ENCODE measurements at regions not wholly inside any gene's neighbourhood (a gene's known extent, or its start where the extent isn't known, plus 50 kb on each side); places are given as distances from the start of the nearest gene placed in this dataset.

- no peak for DNase-seq
- no peak for ATAC-seq
Measured at GRCh38 chr1:3954170-3955169, 54.4 kb upstream of the C1orf174 start.

GRCh38 chr1:3955196-3955772 is 55.2 kb upstream of the C1orf174 start:
- ATAC-seq = no peak
- no peak for DNase-seq

DNA sequence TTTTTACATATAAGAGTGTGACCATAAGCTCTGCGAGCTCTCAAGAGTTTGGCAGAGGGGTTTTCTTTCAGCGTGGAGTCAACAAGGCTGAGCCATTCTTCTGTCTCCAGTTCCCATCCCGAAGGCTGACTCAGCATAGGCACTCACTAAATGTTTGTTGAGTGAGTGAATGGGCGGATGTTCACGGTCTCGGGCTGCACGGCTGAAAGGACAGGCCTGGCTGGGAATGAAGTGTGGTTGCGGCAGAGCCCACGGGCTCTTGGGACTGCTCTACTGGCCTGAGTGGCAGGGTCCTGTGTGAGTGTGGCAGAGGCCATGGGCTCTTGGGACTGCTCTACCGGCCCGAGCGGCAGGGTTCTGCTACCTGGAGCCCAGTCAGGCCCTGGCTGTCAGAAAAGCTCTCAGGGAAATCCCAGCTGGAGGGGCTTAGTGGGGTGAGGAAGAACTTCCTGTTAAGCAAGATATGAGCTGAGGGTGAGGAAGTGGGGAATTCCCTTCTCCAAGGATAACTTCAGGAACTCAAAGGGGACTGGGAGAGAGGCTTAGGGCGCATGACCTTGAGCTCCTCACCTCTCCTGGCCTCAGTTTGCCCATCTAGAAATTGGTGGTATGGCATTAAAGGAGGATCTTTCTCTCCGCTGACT is 56.6 kb upstream of the C1orf174 start:
- ATAC-seq = no peak
- no peak for DNase-seq

DNA sequence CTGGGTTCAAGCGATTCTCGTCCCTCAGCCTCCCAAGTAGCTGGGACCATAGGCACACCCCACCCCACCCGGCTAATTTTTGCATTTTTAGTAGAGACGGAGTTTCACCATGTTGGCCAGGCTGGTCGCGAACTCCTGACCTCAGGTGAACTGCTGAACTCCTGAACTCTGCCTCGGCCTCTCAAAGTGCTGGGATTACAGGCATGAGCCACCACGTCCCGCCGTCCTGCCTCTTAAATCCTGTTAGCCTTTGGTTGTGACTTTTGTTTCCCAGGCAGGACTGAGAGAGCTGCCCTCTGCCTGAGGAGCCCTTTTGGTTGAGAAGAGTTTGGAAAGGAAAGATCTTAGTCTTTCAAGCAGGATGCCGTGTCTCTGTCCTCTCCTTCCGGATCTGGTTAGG is 59.3 kb upstream of the C1orf174 start:
- ATAC-seq (no peak), DNase-seq (no peak)

DNA sequence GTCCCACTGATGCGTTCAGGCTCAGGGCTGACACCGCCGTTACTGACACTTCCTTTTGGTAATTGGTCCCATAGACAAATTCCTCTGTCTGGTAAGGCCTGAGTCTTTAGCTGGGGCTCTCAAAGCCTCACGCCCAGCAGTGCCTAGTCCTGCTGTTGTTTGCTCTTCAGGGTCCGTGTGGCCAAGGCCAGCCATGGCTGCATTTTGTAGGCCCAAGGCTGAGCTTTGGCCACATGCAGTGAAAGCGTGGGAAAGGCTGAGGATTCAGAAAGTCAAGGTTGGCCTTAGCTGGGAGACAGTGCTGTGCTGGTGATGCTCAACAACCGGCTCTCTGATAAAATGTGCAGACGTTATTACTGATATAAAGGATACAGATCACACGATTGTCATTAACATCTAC is 63.5 kb upstream of the C1orf174 start:
- ATAC-seq = no peak
- DNase-seq = no peak

- DNase-seq (no peak), ATAC-seq (no peak)
Measured at GRCh38 chr1:3965693-3966092, 65.6 kb upstream of the C1orf174 start.

GRCh38 chr1:3968851-3969250 is 68.8 kb upstream of the C1orf174 start:
- DNase-seq (no peak), ATAC-seq (no peak)

GRCh38 chr1:3971981-3972380 is 71.9 kb upstream of the C1orf174 start:
- DNase-seq (no peak), ATAC-seq (no peak)

DNA sequence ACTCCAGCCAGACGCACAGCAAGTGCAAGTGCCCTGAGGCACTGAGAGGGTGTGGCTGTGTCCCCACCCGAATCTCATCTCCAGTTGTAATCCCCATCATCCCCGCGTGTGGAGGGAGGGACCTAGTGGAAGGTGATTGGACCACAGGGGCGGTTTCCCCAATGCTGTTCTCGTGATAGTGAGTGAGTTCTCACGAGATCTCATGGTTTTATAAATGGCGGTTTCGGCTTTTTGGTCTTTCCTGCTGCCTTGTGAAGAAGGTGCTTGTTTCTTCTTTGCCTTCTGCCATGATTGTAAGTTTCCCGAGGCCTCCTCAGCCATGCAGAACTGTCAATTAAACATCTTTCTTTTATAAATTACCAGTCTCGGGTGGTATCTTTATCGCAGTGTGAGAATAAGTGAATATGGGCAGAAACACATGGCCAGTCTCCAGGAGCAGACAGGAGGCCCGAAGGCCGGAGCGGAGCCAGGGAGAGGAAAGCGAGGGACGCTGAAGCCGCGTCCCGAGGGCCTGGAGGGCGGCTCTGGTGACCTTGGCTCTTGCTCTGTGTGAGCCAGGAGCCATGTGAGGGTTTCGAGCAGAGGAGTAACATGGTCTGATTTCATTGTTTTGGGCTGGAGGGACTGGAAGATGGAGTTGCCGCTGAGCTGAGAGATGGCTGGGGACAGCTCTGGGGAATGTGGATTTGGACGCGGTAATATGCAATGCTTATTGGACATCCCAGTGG is 76.0 kb upstream of the C1orf174 start:
- DNase-seq (no peak), ATAC-seq (no peak)

GRCh38 chr1:3976821-3977220 is 76.7 kb upstream of the C1orf174 start:
- DNase-seq (no peak), ATAC-seq (no peak)

GRCh38 chr1:3978196-3978989 is 78.3 kb upstream of the C1orf174 start:
- no peak for DNase-seq
- ATAC-seq = no peak

DNA sequence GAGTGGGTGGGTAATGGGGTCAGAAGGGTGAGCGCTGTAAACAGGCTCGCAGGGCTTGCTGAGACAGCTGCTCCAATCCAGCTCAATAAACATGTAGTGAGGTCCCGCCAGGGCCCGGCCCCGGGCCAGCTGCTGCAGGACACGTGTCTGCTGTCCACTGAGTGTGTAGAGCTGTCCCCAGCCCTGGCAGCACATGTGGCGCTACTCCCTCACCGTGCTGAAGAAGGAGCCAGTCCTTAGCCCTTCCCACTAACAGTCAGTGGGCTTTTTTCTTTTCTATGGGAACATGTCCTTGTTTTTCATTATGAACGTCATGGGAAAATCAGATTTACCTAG is 78.9 kb upstream of the C1orf174 start:
- ATAC-seq (no peak), DNase-seq (no peak)

GRCh38 chr1:3981261-3981660 is 81.2 kb upstream of the C1orf174 start:
- DNase-seq (no peak), ATAC-seq (no peak)

GRCh38 chr1:3981746-3982505 is 81.9 kb upstream of the C1orf174 start:
- no peak for DNase-seq
- ATAC-seq = no peak

DNA sequence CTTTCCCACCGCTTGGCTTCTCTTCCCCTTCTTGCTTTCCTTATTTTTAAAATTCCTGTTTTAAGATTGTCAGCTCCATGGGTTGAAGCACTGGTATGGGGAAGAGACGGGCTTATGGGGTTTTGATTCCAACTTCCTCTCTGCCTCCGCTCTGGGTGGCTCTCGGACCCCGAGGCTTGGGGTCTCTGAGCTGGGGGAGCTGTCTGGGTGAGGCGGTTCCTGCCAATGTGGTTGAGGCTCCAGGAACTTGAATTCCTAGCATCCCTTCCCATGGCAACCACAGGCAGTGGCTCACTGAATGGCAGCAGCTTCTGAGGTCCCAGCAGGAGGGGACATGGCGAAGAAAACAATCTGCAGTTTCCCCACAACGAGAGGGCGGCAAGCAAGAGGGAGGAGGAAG is 83.1 kb upstream of the C1orf174 start:
- ATAC-seq (no peak), DNase-seq (no peak)

- ATAC-seq (no peak), DNase-seq (no peak)
Measured at GRCh38 chr1:3984586-3984985, 84.5 kb upstream of the C1orf174 start.

DNA sequence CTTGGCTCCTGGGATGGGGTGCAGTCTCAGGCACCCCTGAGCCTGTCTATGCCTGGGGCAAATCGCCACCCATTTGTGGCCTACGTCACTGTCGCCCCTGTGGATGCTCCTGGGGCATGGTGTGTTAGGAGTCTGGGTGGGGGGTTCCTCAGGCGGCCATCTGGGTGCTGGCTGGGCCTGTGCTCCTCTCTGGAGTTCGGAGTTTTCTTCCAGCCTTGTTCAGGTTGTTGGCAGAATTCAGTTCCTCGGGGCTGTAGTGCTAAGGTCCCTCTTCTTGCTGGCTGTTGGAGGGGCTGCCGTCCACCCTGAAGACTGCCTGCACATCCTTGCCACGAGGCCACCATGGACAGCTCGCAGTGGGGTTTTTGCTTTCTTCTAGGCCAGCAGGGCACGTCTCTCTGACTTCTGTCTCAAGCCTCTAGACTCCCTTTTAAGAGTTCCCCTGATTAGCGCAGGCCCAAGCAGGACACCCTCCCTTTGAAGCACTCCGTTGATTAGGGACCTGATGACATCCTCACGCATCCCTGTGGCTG is 86.7 kb upstream of the C1orf174 start:
- DNase-seq (no peak), ATAC-seq (no peak)

DNA sequence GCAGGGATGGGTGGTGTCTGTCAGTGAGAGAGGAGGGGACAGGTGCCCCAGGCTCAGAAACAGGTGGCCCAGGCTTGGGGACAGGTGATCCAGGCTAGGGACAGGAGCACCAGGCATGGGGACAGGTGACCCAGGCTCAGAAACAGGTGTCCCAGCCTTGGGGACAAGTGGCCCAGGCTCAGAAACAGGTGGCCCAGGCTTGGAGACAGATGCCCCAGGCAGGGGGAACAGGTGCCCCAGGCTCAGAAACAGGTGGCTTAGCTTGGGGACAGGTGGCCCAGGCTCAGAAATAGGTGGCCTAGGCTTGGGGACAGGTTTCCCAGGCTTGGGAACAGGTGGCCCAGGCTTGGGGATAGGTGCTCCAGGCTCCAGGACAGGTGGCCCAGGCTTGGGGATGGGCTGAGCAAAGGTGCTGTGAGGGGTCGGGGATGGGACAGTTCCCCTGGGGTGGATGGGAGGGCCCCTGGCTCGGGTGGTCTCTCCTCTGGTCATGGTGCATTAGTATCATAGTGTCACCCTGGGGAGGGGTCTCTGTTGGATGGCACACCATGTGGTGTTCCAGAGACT is 87.7 kb upstream of the C1orf174 start:
- DNase-seq = no peak
- ATAC-seq = no peak

GRCh38 chr1:3988431-3988830 is 88.4 kb upstream of the C1orf174 start:
- DNase-seq (no peak), ATAC-seq (no peak)

GRCh38 chr1:3989465-3989864 is 89.4 kb upstream of the C1orf174 start:
- DNase-seq = no peak
- ATAC-seq = no peak

Data from stimulated activated naive CD8-positive, alpha-beta T cell treated with anti-CD3 and anti-CD28 coated beads, Interleukin-15, Interleukin-2, amounts not matched to agents 100 U/mL and 50 U/mL, for 24 hours (primary cell).